ENCODE measurements at regions not wholly inside any gene's neighbourhood (a gene's known extent, or its start where the extent isn't known, plus 50 kb on each side); places are given as distances from the start of the nearest gene placed in this dataset.
"Not testable (repeated sequence)": the region's sequence is repeated elsewhere in the genome, so short reads cannot be mapped to it uniquely, and the experiment has no call there.

- DNase-seq (ENCODE audit: low read depth in 2 of 2) = no peak
These were observed 201.0 kb downstream of the PRL start for GRCh38 chr6:22095836-22096235.

- no peak for DNase-seq (ENCODE audit: low read depth in 2 of 2)
These were observed 198.2 kb downstream of the PRL start for GRCh38 chr6:22098601-22099031.

- DNase-seq (ENCODE audit: low read depth in 2 of 2) = no peak
These were observed 197.6 kb downstream of the PRL start for GRCh38 chr6:22099231-22099630.

GRCh38 chr6:22099923-22100322 lies 196.9 kb downstream of the PRL start:
- DNase-seq (ENCODE audit: low read depth in 2 of 2) = no peak

GRCh38 chr6:22101163-22101562 lies 195.7 kb downstream of the PRL start:
- DNase-seq (ENCODE audit: low read depth in 2 of 2) = no peak

DNA sequence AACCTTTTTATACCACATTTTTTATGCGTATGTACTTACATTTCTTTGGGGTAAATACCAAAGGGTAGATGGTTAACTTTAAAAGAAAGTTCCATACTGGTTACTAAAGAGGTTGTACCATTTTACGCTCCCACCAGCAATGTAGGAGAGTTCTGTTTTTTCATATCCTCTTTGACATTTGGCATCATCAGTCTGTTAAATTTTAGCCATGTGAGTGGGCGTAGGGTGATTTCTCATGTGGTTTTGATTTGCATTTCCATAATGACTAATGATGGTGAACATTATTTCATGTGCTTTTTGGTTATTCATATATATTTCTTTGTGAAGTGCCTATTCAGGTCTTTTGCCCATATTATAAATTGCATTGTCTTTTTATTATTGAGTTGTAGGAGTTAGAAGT lies 194.2 kb downstream of the PRL start:
- no peak for DNase-seq (ENCODE audit: low read depth in 2 of 2)

- no peak for DNase-seq (ENCODE audit: low read depth in 2 of 2)
These were observed 190.4 kb downstream of the PRL start for GRCh38 chr6:22106451-22106850.

- no peak for DNase-seq (ENCODE audit: low read depth in 2 of 2)
These were observed 189.9 kb downstream of the PRL start for GRCh38 chr6:22106961-22107360.

DNA sequence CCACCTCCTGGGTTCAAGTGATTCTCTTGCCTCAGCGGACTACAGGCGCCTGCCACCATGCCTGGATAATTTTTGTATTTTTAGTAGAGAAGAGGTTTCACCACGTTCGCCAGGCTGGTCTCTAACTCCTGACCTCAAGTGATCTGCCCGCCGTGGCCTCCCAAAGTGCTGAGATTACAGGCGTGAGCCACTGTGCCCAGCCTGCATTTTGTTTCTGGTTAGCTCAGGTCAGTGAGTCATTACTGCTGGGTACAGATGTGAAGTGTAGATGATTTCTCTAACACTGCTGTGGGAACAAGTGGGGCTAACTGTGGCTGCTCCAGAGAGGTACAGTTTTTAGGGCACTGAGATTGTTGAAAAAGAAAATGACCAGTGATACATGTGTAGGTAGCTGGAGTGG lies 188.6 kb downstream of the PRL start:
- no peak for DNase-seq (ENCODE audit: low read depth in 2 of 2)

DNA sequence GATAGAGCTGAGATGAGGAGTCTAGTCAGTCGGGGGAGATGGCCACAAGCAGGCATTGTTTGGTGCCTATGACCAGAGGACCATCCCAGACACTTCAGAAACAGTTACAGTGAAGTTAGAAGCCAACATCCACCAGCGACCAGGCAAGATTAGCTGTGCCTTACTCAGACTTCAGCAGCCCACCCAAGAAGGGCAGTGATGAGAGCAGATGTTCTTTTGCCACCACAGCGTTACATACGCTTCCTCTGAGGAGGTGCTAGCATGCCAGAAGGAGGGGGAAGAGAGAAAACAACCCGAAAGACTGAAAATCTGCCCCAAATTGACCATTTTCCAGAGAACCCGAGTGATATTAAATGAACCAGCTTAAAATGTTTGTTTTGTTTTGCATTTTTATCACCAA lies 186.8 kb downstream of the PRL start:
- DNase-seq (ENCODE audit: low read depth in 2 of 2) = no peak

DNA sequence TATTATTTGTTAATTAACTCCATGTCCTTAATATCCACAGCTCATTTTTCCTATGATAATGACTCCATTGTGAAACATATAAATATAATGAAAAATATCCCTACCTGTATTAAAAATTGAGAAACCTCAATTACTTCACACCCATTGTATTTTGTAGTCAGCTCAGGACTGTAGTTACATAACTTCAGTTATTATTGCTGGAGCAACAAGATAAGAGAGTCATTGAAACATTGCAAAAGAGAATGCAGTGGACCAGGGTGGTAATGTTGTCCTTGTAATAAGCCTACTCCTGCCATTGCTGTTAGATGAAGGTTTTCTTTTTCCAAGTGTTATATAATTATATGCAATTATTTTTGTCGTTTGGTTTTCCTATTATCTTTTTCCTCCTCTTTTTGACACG lies 184.4 kb downstream of the PRL start:
- no peak for DNase-seq (ENCODE audit: low read depth in 2 of 2)

DNA sequence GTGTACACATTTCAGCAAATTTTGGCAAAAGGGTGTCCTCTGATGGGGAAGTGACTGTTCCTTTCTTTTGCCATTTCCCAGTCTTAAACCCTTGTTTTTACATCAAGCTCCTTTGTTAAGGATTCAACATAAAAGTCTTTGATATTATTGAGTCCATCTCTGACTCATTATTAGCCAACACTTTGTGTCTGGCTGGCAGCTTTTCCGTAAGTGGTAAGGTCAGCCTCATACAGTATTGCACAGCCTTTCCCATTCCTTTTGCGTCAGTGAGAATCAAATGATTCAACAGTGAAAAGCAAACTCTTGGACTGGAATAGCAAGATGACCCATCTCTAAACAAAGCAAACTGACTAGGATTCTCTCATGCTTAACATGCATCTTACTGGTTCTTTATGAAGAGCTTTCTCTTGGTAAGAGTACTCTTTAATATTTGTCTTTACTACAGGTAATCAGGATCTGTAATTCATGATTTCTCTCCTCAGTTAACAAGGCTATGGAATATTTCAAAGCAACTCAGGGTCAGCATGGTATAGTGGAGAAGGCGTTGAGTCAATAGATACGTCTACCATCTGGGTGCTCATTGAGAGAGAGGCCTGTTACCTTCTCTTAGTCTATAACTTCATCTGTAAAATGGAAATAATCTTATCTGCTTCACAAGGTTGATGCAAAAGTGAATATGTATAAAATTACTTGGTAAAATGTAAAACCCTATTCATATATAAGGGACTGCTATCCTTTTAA lies 183.6 kb downstream of the PRL start:
- DNase-seq (ENCODE audit: low read depth in 2 of 2) = no peak

DNA sequence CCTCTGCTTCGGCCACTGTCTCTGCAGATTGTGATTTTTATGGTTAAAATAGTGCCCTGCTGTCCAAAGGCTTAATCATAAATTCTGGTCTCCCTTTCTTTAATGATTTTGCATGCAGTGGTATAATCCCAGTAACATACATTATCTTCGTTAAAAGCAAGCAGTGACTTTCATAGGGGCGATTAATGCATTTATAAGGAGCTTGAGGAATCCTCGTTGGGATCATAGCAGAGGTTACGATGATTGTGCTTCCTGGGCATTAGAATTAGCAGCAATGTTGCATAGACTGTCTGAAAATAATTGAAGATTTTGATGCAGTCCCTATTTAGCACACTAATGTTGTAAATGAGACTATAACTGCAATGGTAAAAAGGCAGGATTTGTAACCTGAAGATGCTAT lies 181.3 kb downstream of the PRL start:
- DNase-seq (ENCODE audit: low read depth in 2 of 2) = no peak

- no peak for DNase-seq (ENCODE audit: low read depth in 2 of 2)
These were observed 179.2 kb downstream of the PRL start for GRCh38 chr6:22117631-22118030.

DNA sequence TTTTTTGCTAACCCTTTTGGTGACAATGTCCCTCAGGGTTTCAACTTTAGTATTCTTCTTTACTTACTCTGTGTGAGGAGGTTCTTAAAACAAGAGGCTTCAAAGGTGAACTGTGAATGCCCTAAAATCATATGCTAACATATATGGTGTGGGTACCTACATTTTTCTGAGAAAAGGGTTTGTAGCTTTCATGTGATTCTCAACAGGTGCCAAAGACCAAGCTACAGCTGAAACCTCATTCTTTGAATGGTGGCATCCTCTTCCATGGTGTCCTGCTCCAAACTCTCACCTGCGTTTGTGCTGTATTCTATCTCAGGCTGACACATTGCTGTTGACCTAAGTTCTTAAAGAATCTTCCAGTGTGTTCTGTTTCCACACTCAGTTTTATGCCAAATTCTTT lies 177.3 kb downstream of the PRL start:
- DNase-seq (ENCODE audit: low read depth in 2 of 2) = no peak

GRCh38 chr6:22124756-22125155 lies 172.1 kb downstream of the PRL start:
- DNase-seq (ENCODE audit: low read depth in 2 of 2) = no peak

- no peak for DNase-seq (ENCODE audit: low read depth in 2 of 2)
These were observed 169.9 kb downstream of the PRL start for GRCh38 chr6:22126910-22127309.

- no peak for DNase-seq (ENCODE audit: low read depth in 2 of 2)
These were observed 167.1 kb downstream of the PRL start for GRCh38 chr6:22129751-22130150.

DNA sequence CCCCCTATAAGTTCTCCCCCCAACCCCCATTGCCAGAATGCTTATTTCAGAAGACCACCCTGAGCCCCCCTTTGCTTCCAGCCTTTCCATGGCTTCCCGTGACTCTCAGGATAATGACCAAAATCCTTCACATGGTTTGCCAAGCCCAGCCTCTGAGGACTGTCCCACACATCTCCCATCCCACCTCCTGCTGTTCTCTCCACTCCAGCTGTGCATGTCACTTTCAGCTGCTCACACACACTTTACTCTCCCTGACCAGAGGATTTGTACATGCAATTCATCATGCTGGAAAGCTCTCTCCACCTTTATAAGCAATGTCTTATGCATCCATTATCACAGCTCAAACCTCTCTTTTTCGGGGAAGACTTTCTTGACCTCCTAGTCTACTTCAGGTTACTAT lies 164.2 kb downstream of the PRL start:
- no peak for DNase-seq (ENCODE audit: low read depth in 2 of 2)

GRCh38 chr6:22133357-22133756 lies 163.5 kb downstream of the PRL start:
- DNase-seq (ENCODE audit: low read depth in 2 of 2) = no peak

DNA sequence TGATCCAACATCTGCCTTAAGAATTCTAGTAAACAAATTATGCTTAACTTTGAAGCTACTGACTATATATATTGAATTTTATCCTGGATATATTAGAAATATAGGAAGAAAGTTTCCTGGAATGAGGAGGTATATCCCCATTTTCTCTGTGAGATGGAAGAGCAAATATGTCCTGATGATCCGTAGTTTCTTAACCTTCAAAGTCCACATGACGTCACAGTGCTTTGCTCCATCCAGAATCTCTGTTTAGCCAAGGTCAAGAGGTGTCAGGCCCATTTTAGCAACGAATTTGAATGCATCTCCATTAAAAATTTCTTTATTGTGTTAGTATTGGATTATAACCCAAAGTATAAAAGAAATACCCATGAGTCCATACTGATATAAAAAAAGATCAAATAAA lies 162.5 kb downstream of the PRL start:
- no peak for DNase-seq (ENCODE audit: low read depth in 2 of 2)

DNA sequence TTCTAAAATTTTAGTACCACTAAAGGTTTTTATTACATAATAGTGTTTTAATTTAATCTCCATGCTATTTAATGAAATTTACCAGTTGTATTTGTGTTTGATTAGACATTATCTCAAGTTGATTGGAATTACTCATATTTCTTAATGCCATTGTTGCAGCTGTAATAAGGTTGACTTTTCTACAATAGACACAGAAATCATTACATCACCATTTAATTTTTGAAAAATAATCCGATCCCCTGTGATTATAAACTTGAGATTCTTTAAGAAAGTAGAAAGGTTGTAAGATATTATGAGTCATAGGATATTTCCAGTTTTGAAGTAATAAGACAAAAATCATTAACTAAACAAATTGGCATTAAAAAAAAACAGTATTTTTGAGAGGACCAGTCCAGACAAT lies 161.4 kb downstream of the PRL start:
- DNase-seq (ENCODE audit: low read depth in 2 of 2) = no peak

GRCh38 chr6:22140736-22141135 lies 156.1 kb downstream of the PRL start:
- DNase-seq (ENCODE audit: low read depth in 2 of 2) = not testable (repeated sequence)

GRCh38 chr6:22141241-22141745 lies 155.5 kb downstream of the PRL start:
- no peak for DNase-seq (ENCODE audit: low read depth in 2 of 2)

All from stimulated activated CD4-positive, alpha-beta T cell treated with anti-CD3 and anti-CD28 coated beads, Interleukin-1b, Interleukin-23, amount 100 ng/mL, for 1 hour (primary cell).